ENCODE measurements at regions not wholly inside any gene's neighbourhood (a gene's known extent, or its start where the extent isn't known, plus 50 kb on each side); places are given as distances from the start of the nearest gene placed in this dataset.

GRCh38 chr2:11080253-11081115 lies 74.8 kb upstream of the SLC66A3 start:
- TF ChIP-seq ZC3H10 (CRISPR knock-in tag; IDR thresholded peaks at IDR 0.05) (no peak), TOX (CRISPR knock-in tag; IDR thresholded peaks at IDR 0.05; ENCODE audit: borderline replicate concordance) (no peak), CREB5 (CRISPR knock-in tag; IDR thresholded peaks at IDR 0.05; ENCODE audit: low read depth) (no peak), RARB (CRISPR knock-in tag; IDR thresholded peaks at IDR 0.05) (no peak), SNAI2 (CRISPR knock-in tag; IDR thresholded peaks at IDR 0.05) (no peak), PATZ1 (CRISPR knock-in tag; IDR thresholded peaks at IDR 0.05; ENCODE audit: borderline replicate concordance) (no peak), BACH2 (CRISPR knock-in tag; IDR thresholded peaks at IDR 0.05; ENCODE audit: borderline replicate concordance) (no peak), ISL1 (CRISPR knock-in tag; IDR thresholded peaks at IDR 0.05) (no peak), ZFP30 (CRISPR knock-in tag; IDR thresholded peaks at IDR 0.05) (no peak), ZNF8 (CRISPR knock-in tag; IDR thresholded peaks at IDR 0.05) (no peak), ZFP3 (CRISPR knock-in tag; IDR thresholded peaks at IDR 0.05) (no peak)

Data from SK-N-SH treated with all-trans-retinoic acid at 6 μM for 48 hours (cell line).